OCI-LY3 (cell line): ENCODE measurements at regions not wholly inside any gene's neighbourhood (a gene's known extent, or its start where the extent isn't known, plus 50 kb on each side); places are given as distances from the start of the nearest gene placed in this dataset.

Experiments used
- H2AFZ ChIP-seq: fragments of 200-600, 300-600 bp; shearing (Covaris generic); 2 replicates; pipeline ENCODE4 v1.6.0; 2014; ENCODE audit warnings: antibody characterized with exemption, low read depth, low read length
- H3K27ac ChIP-seq: fragments of 200-600, 300-600 bp; sonication (generic); 2 replicates; pipeline ENCODE4 v1.5.1; 2014; ENCODE audit warnings: mild to moderate bottlenecking, low read length, moderate library complexity, mixed read lengths
- H3K27me3 ChIP-seq: fragments of 200-600, 300-600 bp; sonication (generic); 2 replicates; pipeline ENCODE4 v1.6.1; 2014; ENCODE audit warnings: low read depth, low read length, mixed read lengths
- H3K36me3 ChIP-seq: fragments of 200-600, 300-600 bp; sonication (generic); replicated peaks from 2 replicates; pipeline ENCODE3; 2014; ENCODE audit warnings: low read depth, low read length, mixed read lengths
- H3K4me1 ChIP-seq: fragments of 300-600, 200-600 bp; sonication (generic); 2 replicates; pipeline ENCODE4 v1.6.1; 2014; ENCODE audit warnings: low read length, mixed read lengths
- H3K4me2 ChIP-seq: fragments of 200-600, 300-600 bp; sonication (generic); 2 replicates; pipeline ENCODE4 v1.6.1; 2014; ENCODE audit warnings: low read length, mixed read lengths
- H3K4me3 ChIP-seq: fragments of 300-600, 200-600 bp; sonication (generic); 2 replicates; pipeline ENCODE4 v1.5.1; 2014; ENCODE audit warnings: antibody characterized with exemption, mild to moderate bottlenecking, low read length, moderate library complexity
- H3K79me2 ChIP-seq: fragments of 300-600, 200-600 bp; shearing (Covaris generic); 2 replicates; pipeline ENCODE4 v1.6.1; 2014; ENCODE audit warnings: mild to moderate bottlenecking, low read length, mixed read lengths
- H3K9ac ChIP-seq: fragments of 300-600, 200-600 bp; shearing (Covaris generic); 2 replicates; pipeline ENCODE4 v1.6.0; 2014; ENCODE audit warnings: mild to moderate bottlenecking, low read length, moderate library complexity
- H3K9me3 ChIP-seq: fragments of 200-600, 300-600 bp; shearing (Covaris generic); 2 replicates; pipeline ENCODE4 v1.6.1; 2014; ENCODE audit warnings: low read length, mixed read lengths; ENCODE audit not compliant: insufficient read depth
- H4K20me1 ChIP-seq: fragments of 200-600, 300-600 bp; sonication (generic); 2 replicates; pipeline ENCODE4 v1.6.1; 2016; ENCODE audit warnings: low read length, mixed read lengths; ENCODE audit not compliant: insufficient read depth
- EZH2phosphoT487 ChIP-seq: fragments of 200-600 bp; shearing (Covaris generic); IDR thresholded peaks from 2 replicates; pipeline ENCODE4 v1.6.1; 2018; ENCODE audit warnings: antibody characterized with exemption, mixed run types, low read depth
- TF ChIP-seq, protein P1 (sequence below): fragments of 200-600, 300-600 bp; sonication (generic); IDR thresholded peaks from 2 replicates; pipeline ENCODE4 v1.5.1; 2014; ENCODE audit warnings: antibody characterized with exemption, low read length, low read depth

DNA sequence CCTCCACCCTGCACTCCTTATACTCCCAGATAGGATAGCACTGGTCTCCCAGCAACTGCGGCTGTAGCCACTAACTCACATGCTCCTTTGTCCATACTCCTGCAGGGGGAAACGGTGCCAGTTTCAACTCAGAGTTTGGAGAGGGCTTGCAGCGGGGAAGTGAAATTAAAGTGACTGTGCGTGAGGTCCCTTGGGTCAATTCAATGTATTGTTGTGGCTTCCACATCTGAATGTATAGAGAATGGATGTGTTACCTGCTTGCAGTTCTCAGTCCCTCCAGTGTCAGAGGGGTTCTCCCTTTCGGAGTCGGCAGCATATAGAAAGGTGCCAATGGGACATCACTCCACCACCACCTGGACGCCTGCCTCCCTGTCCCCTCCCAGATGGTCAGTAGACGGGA is 93.6 kb upstream of the CNKSR3 start:
- Histone ChIP-seq H3K9me3 (no peaks in the 10 kb centered on the region), H3K79me2 (no peaks in the 10 kb centered on the region), H3K4me2 (no peak overlapping the region), H3K4me3 (no peak overlapping the region), H3K4me1 (peaks cover 19% of the 10 kb centered on the region), H3K27me3 (peaks cover 14% of the 10 kb centered on the region; the same call in 1 of the 2 replicates), H4K20me1 (no peaks in the 10 kb centered on the region), H2AFZ (no peak overlapping the region), H3K36me3 (no peaks in the 10 kb centered on the region), H3K27ac (no peak overlapping the region), H3K9ac (no peak overlapping the region)
- no peak for TF ChIP-seq EZH2phosphoT487
- TF ChIP-seq, protein P1, sequence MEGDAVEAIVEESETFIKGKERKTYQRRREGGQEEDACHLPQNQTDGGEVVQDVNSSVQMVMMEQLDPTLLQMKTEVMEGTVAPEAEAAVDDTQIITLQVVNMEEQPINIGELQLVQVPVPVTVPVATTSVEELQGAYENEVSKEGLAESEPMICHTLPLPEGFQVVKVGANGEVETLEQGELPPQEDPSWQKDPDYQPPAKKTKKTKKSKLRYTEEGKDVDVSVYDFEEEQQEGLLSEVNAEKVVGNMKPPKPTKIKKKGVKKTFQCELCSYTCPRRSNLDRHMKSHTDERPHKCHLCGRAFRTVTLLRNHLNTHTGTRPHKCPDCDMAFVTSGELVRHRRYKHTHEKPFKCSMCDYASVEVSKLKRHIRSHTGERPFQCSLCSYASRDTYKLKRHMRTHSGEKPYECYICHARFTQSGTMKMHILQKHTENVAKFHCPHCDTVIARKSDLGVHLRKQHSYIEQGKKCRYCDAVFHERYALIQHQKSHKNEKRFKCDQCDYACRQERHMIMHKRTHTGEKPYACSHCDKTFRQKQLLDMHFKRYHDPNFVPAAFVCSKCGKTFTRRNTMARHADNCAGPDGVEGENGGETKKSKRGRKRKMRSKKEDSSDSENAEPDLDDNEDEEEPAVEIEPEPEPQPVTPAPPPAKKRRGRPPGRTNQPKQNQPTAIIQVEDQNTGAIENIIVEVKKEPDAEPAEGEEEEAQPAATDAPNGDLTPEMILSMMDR, result no peak

DNA sequence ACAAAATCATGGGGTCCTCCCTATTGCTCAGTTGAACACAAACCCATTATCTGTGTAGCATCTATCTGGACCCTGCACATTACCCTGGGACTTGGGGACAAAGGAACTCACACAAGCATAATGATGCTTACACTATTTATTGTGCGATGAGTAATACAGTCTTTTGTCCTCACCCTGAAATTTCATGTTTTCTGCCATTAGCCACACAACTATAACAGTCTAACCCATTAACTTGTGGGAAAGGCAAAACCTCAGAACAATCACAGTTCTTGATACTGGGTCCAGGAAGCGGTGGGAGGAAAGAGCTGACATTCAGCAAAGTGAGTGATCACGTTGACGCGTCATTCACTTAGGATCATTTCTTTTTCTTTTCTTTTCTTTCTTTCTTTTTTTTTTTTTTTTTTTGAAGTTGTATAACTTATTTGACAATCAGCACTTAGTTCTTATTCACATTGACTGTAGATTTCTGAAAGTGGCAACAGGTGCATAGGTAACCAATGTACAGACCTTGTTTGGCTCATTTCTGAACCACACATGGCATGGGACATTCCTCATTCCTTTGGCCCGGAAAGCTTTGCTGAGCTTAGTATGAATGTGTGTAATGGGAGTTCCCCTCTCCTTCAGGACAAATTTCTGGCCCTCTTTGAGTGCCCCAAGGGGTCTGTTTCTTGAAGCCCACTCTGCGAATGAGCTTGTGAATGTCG is 94.8 kb upstream of the CNKSR3 start:
- peaks cover 14% of the 10 kb centered on the region; the same call in 1 of the 2 replicates for H3K27me3 ChIP-seq
- no peak overlapping the region for H2AFZ ChIP-seq
- H3K27ac ChIP-seq, result no peak overlapping the region

DNA sequence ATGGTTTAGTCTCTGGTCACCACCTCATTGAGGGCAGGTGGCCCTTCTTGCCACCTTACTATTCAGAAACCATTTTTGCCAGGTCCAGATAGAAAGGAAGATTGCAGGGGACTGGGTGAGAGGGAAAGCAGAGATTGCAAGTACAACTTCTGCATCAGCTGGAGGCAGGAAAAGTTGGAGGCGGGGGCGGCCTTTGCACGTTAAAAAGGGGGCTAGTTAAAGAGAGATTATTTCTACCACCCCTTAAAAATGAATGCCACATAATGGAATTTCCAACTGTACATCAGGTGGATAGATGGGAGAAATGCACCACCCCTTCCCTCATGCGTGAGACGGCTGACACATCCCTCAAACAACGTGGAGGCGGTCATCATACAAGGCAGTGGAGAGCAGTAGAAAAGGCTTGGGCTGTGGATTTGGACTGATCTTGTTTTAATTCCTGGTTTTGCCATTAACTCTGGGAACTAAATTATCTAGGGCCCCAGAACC is 95.4 kb upstream of the CNKSR3 start:
- H3K9me3 ChIP-seq, result no peaks in the 10 kb centered on the region
- H3K27ac ChIP-seq, result no peak overlapping the region
- H3K9ac ChIP-seq, result no peak overlapping the region
- H3K27me3 ChIP-seq, result peaks cover 14% of the 10 kb centered on the region; the same call in 1 of the 2 replicates
- no peaks in the 10 kb centered on the region for H3K36me3 ChIP-seq
- no peaks in the 10 kb centered on the region for H3K79me2 ChIP-seq
- peaks cover 17% of the 10 kb centered on the region for H3K4me1 ChIP-seq
- H4K20me1 ChIP-seq, result no peaks in the 10 kb centered on the region
- H3K4me2 ChIP-seq, result peak overlapping the region; percentile 86
- TF ChIP-seq, protein P1, result no peak
- no peak for TF ChIP-seq EZH2phosphoT487
- H3K4me3 ChIP-seq, result no peak overlapping the region
- H2AFZ ChIP-seq, result no peak overlapping the region

More for the DNA sequence above, 94.8 kb upstream of the CNKSR3 start:
- Histone ChIP-seq H3K4me2 (no peak overlapping the region), H3K9me3 (no peaks in the 10 kb centered on the region), H3K9ac (no peak overlapping the region), H3K4me1 (peaks cover 17% of the 10 kb centered on the region), H3K36me3 (no peaks in the 10 kb centered on the region), H3K79me2 (no peaks in the 10 kb centered on the region), H4K20me1 (no peaks in the 10 kb centered on the region), H3K4me3 (no peak overlapping the region)
- TF ChIP-seq, protein P1, result no peak
- TF ChIP-seq EZH2phosphoT487, result no peak

DNA sequence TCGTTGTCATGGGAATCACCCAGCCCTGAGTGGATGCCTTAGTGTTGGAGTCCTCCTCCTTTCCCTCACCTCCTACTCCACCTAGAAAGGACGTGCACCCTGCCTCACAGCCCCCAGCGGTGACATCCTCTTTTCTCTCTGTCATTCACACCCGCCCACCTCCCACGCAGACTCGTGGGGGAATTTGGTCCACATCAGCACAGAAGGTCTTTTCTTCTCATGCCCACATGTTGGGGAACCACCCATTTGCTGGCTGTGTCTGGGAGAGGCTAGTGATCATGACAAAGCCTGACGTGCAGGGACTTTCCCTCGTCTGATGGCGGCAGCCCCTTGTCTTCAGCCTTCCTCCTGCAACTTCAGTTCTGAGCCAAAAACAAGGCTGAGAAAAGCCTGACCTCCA is 96.0 kb upstream of the CNKSR3 start:
- peaks cover 14% of the 10 kb centered on the region; the same call in 1 of the 2 replicates for H3K27me3 ChIP-seq
- no peak overlapping the region for H3K27ac ChIP-seq
- no peaks in the 10 kb centered on the region for H3K36me3 ChIP-seq
- H3K4me2 ChIP-seq, result peak overlapping the region; percentile 86
- H4K20me1 ChIP-seq, result no peaks in the 10 kb centered on the region
- peak overlapping the region; percentile 30; the same call in 1 of the 2 replicates for H3K9ac ChIP-seq
- H3K79me2 ChIP-seq, result no peaks in the 10 kb centered on the region
- H3K4me1 ChIP-seq, result peaks cover 17% of the 10 kb centered on the region
- peak overlapping the region; percentile 70 for H3K4me3 ChIP-seq
- H3K9me3 ChIP-seq, result no peaks in the 10 kb centered on the region
- H2AFZ ChIP-seq, result peak overlapping the region; percentile 98
- TF ChIP-seq, protein P1, result no peak
- no peak for TF ChIP-seq EZH2phosphoT487
